Medulla oblongata (tissue), 1 donor: ENCODE measurements at regions not wholly inside any gene's neighbourhood (a gene's known extent, or its start where the extent isn't known, plus 50 kb on each side); places are given as distances from the start of the nearest gene placed in this dataset.
"Not testable (repeated sequence)": the region's sequence is repeated elsewhere in the genome, so short reads cannot be mapped to it uniquely, and the experiment has no call there.

Experiments used
- DNase-seq: peaks from one replicate; pipeline ENCODE4 v3.0.0-alpha.2; 2015; ENCODE audit errors: extremely low spot score

- DNase-seq = no peak
Observed at GRCh38 chr10:8280946-8281345, 226.5 kb downstream of the GATA3 start.

- DNase-seq = no peak
Observed at GRCh38 chr10:8282340-8282739, 227.9 kb downstream of the GATA3 start.

- DNase-seq = no peak
Observed at GRCh38 chr10:8283166-8283905, 228.8 kb downstream of the GATA3 start.

- no peak for DNase-seq
Observed at GRCh38 chr10:8283986-8284385, 229.5 kb downstream of the GATA3 start.

- DNase-seq = not testable (repeated sequence)
Observed at GRCh38 chr10:8285970-8286369, 231.5 kb downstream of the GATA3 start.

GRCh38 chr10:8288600-8288999 is 234.1 kb downstream of the GATA3 start:
- DNase-seq = no peak

- DNase-seq = no peak
Observed at GRCh38 chr10:8289186-8289924, 234.9 kb downstream of the GATA3 start.

GRCh38 chr10:8294779-8295178 is 240.3 kb downstream of the GATA3 start:
- DNase-seq = no peak

- DNase-seq = no peak
Observed at GRCh38 chr10:8295311-8295710, 240.8 kb downstream of the GATA3 start.

GRCh38 chr10:8296090-8296733 is 241.7 kb downstream of the GATA3 start:
- DNase-seq = no peak

- DNase-seq = no peak
Observed at GRCh38 chr10:8296734-8297101, 242.2 kb downstream of the GATA3 start.

GRCh38 chr10:8297107-8297506 is 242.6 kb downstream of the GATA3 start:
- DNase-seq = no peak

GRCh38 chr10:8297959-8298358 is 243.5 kb downstream of the GATA3 start:
- DNase-seq = no peak

GRCh38 chr10:8298896-8299570 is 244.5 kb downstream of the GATA3 start:
- DNase-seq = no peak

GRCh38 chr10:8300925-8301324 is 246.4 kb downstream of the GATA3 start:
- no peak for DNase-seq

- DNase-seq = no peak
Observed at GRCh38 chr10:8301333-8301732, 246.8 kb downstream of the GATA3 start.

- DNase-seq = no peak
Observed at GRCh38 chr10:8301831-8302230, 247.3 kb downstream of the GATA3 start.

- DNase-seq = no peak
Observed at GRCh38 chr10:8302565-8302964, 248.1 kb downstream of the GATA3 start.

- no peak for DNase-seq
Observed at GRCh38 chr10:8304861-8305260, 250.4 kb downstream of the GATA3 start.

- DNase-seq = no peak
Observed at GRCh38 chr10:8305876-8306652, 251.6 kb downstream of the GATA3 start.

- DNase-seq = no peak
Observed at GRCh38 chr10:8306685-8307364, 252.3 kb downstream of the GATA3 start.
